Endothelial cell of umbilical vein (primary cell): ENCODE measurements at regions not wholly inside any gene's neighbourhood (a gene's known extent, or its start where the extent isn't known, plus 50 kb on each side); places are given as distances from the start of the nearest gene placed in this dataset.

Source experiments
- BruUV-seq: library from RNA; stranded (reverse); fragments of 400-500 nt; replicated peaks from 2 replicates; lab custom pipeline; 2021; lab: Mats Ljungman, UMichigan
- CTCF ChIA-PET: fragments of 300-600, 350-600 bp; sonication (Branson Sonifier 250); formaldehyde crosslinking; loops from one replicate; lab custom pipeline; 2021; ENCODE audit warnings: antibody characterized with exemption, inconsistent platforms; lab: Charles Lee
- POLR2A ChIA-PET: fragments of 300-600, 350-600 bp; sonication (Branson Sonifier 250); formaldehyde crosslinking; loops from one replicate; lab custom pipeline; 2021; ENCODE audit warnings: antibody characterized with exemption, inconsistent platforms; lab: Charles Lee
- DNase-seq: peaks from one replicate; pipeline ENCODE4 v3.0.0-alpha.2; 2011; ENCODE audit warnings: low read depth, low spot score
- FAIRE-seq: peaks from 2 replicates; lab custom pipeline; 2011; peaks lifted over from hg19 to GRCh38; lab: Jason Lieb, UNC
- H2AFZ ChIP-seq: 2 replicates; pipeline ENCODE4 v1.6.0; 2012; ENCODE audit warnings: low read depth, low read length, control low read depth, inconsistent platforms
- H3K27ac ChIP-seq: 2 replicates; pipeline ENCODE4 v1.5.1; 2011; ENCODE audit warnings: low read depth, mild to moderate bottlenecking, control low read depth, low read length, moderate library complexity; ENCODE audit not compliant: insufficient read depth
- H3K27me3 ChIP-seq, 2 experiments: 2 replicates each; pipeline versions ENCODE4 v1.6.0 to v1.6.1; 2011; ENCODE audit warnings: low read length in 2 of 2, mixed read lengths in 1 of 2; ENCODE audit not compliant: control insufficient read depth in 2 of 2, insufficient read depth in 2 of 2
- H3K36me3 ChIP-seq, 2 experiments: 2 replicates in 1 of 2; 3 replicates in 1 of 2; pipeline ENCODE4 v1.5.1; 2011; ENCODE audit warnings: low read length in 2 of 2, mild to moderate bottlenecking in 1 of 2, moderate library complexity in 1 of 2; ENCODE audit not compliant: control insufficient read depth in 2 of 2, insufficient read depth in 2 of 2; ENCODE audit errors: extremely low read depth in 1 of 2
- H3K4me1 ChIP-seq: 3 replicates; pipeline ENCODE4 v1.5.1; 2011; ENCODE audit warnings: mild to moderate bottlenecking, low read length; ENCODE audit not compliant: control insufficient read depth, insufficient read depth; ENCODE audit errors: extremely low read depth
- H3K4me2 ChIP-seq: 2 replicates; pipeline ENCODE4 v1.6.1; 2011; ENCODE audit warnings: low read length, control low read depth, mixed read lengths; ENCODE audit not compliant: insufficient read depth
- H3K4me3 ChIP-seq, 3 experiments: fragments of 200-600 bp in 1 of 3; sonication (generic), shearing (Covaris generic) in 1 of 3; replicated peaks in 1 of 3; 2 replicates each; pipeline ENCODE4 v1.5.1; 2011 to 2016; ENCODE audit warnings: control low read depth in 3 of 3, low read length in 3 of 3, mild to moderate bottlenecking in 2 of 3, inconsistent platforms in 1 of 3, low read depth in 1 of 3, moderate library complexity in 1 of 3; ENCODE audit not compliant: insufficient read depth in 1 of 3
- H3K79me2 ChIP-seq: 2 replicates; pipeline ENCODE4 v1.6.0; 2012; ENCODE audit warnings: low read length, inconsistent platforms; ENCODE audit not compliant: control insufficient read depth, insufficient read depth
- H3K9ac ChIP-seq: replicated peaks from 2 replicates; pipeline ENCODE3; 2011; ENCODE audit warnings: low read length, control low read depth; ENCODE audit not compliant: insufficient read depth; ENCODE audit errors: extremely low read depth
- H3K9me1 ChIP-seq: replicated peaks from 3 replicates; pipeline ENCODE4 v1.6.0; 2011; ENCODE audit warnings: mild to moderate bottlenecking, low read length; ENCODE audit not compliant: control insufficient read depth, insufficient read depth; ENCODE audit errors: extremely low read depth
- H3K9me3 ChIP-seq: replicated peaks from 2 replicates; pipeline ENCODE4 v1.5.1; 2012; ENCODE audit warnings: low read length, inconsistent platforms; ENCODE audit not compliant: control insufficient read depth, insufficient read depth
- H4K20me1 ChIP-seq: replicated peaks from 2 replicates; pipeline ENCODE3; 2011; ENCODE audit warnings: mild to moderate bottlenecking, low read length; ENCODE audit not compliant: control insufficient read depth, insufficient read depth; ENCODE audit errors: extremely low read depth
- EZH2 ChIP-seq: IDR thresholded peaks from 2 replicates; pipeline ENCODE4 v1.6.1; 2012; ENCODE audit warnings: borderline replicate concordance, low read depth, mild to moderate bottlenecking, moderate library complexity, low read length, inconsistent platforms; ENCODE audit not compliant: severe bottlenecking
- FOS ChIP-seq: IDR thresholded peaks from 2 replicates; pipeline ENCODE4 v1.6.1; 2011; ENCODE audit warnings: mild to moderate bottlenecking, low read length, moderate library complexity, borderline replicate concordance; ENCODE audit not compliant: insufficient read depth
- GATA2 ChIP-seq: IDR thresholded peaks from 2 replicates; pipeline ENCODE4 v1.7.0; 2011; ENCODE audit warnings: low read depth, mild to moderate bottlenecking, moderate library complexity, mixed read lengths, low read length; ENCODE audit not compliant: insufficient read length, insufficient read depth
- JUN ChIP-seq: IDR thresholded peaks from 2 replicates; pipeline ENCODE4 v1.6.1; 2011; ENCODE audit warnings: borderline replicate concordance, low read depth; ENCODE audit not compliant: insufficient read length, insufficient read depth
- MYC ChIP-seq: IDR thresholded peaks from one replicate; pipeline ENCODE4 v1.6.1; 2011; ENCODE audit warnings: mild to moderate bottlenecking, low read depth, low read length
- POLR2A ChIP-seq: IDR thresholded peaks from 2 replicates; pipeline ENCODE4 v1.6.1; 2012; ENCODE audit warnings: low read depth, mild to moderate bottlenecking, control low read depth, low read length
- POLR2AphosphoS5 ChIP-seq: IDR thresholded peaks from 2 replicates; pipeline ENCODE4 v1.6.1; 2012; ENCODE audit warnings: low read depth, mild to moderate bottlenecking, control low read depth, low read length, moderate library complexity; ENCODE audit not compliant: insufficient read depth
- dilution Hi-C: fragments of 300-500 bp; cut with MboI; formaldehyde crosslinking; loops from one replicate; pipeline ENCODE4 v1.15.0; 2019; ENCODE audit warnings: low sequenced_read_pairs; ENCODE audit not compliant: extremely low pct_ligation_motif_present
- intact Hi-C: fragments of 100-400 bp; cut with micrococcal nuclease; formaldehyde crosslinking; loops from one replicate; pipeline ENCODE4 v1.10.0; 2022
- TF ChIP-seq, protein P1 (sequence below): IDR thresholded peaks from 2 replicates; pipeline ENCODE4 v1.6.1; 2011; ENCODE audit not compliant: insufficient read depth, insufficient read length
- TF ChIP-seq, protein P2 (sequence below), 2 donors: IDR thresholded peaks; 1 replicate in 1 of 2; 2 replicates in 1 of 2; pipeline ENCODE4 v1.5.1; 2011; ENCODE audit warnings: low read length in 2 of 2, mild to moderate bottlenecking in 2 of 2, moderate library complexity in 2 of 2, control low read depth in 1 of 2, inconsistent platforms in 1 of 2, low read depth in 1 of 2; ENCODE audit not compliant: insufficient read depth in 1 of 2; ENCODE audit errors: extremely low read depth in 1 of 2

DNA sequence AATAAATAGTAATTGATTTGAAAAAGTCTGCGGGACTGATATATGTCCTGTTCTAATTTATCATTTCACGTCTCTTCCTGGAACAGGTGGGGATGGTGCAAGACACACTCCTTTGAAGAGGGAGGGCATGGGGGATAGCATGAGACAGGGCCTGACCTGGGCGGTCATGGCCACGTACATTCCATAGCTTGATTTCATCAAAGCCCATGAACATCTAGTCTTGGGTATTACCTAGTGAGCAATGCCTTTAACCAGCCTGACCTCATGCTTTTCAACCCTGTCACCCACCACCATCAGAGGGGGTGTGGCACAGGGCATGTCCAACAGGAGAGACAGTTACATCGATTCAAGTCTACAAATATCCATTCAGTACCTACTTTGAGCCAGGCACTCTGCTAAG lies 52.3 kb upstream of the HOPX start:
- H3K9me1 ChIP-seq, result no peaks in the 10 kb centered on the region
- H3K4me3 ChIP-seq, result no peak overlapping the region
- no peaks in the 10 kb centered on the region for H3K27me3 ChIP-seq
- no TSS peak for BruUV-seq
- FAIRE-seq (no peak), DNase-seq (no peak)
- H3K9ac ChIP-seq, result no peak overlapping the region
- TF ChIP-seq EZH2 (no peak), MYC (no peak), GATA2 (no peak), POLR2A (no peak), POLR2AphosphoS5 (no peak), JUN (no peak), FOS (no peak)
- TF ChIP-seq, protein P1, sequence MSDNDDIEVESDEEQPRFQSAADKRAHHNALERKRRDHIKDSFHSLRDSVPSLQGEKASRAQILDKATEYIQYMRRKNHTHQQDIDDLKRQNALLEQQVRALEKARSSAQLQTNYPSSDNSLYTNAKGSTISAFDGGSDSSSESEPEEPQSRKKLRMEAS, result no peak
- TF ChIP-seq, protein P2, sequence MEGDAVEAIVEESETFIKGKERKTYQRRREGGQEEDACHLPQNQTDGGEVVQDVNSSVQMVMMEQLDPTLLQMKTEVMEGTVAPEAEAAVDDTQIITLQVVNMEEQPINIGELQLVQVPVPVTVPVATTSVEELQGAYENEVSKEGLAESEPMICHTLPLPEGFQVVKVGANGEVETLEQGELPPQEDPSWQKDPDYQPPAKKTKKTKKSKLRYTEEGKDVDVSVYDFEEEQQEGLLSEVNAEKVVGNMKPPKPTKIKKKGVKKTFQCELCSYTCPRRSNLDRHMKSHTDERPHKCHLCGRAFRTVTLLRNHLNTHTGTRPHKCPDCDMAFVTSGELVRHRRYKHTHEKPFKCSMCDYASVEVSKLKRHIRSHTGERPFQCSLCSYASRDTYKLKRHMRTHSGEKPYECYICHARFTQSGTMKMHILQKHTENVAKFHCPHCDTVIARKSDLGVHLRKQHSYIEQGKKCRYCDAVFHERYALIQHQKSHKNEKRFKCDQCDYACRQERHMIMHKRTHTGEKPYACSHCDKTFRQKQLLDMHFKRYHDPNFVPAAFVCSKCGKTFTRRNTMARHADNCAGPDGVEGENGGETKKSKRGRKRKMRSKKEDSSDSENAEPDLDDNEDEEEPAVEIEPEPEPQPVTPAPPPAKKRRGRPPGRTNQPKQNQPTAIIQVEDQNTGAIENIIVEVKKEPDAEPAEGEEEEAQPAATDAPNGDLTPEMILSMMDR (IDR thresholded peaks at IDR 0.05; ENCODE audit: extremely low read depth in 1 of 2, insufficient read depth in 1 of 2, low read depth in 1 of 2, low read length in 2 of 2), result no peak
- no peaks in the 10 kb centered on the region for H3K36me3 ChIP-seq
- H3K4me1 ChIP-seq, result no peaks in the 10 kb centered on the region
- CTCF ChIA-PET, result no interaction called here
- POLR2A ChIA-PET, result no interaction called here
- H3K79me2 ChIP-seq, result no peaks in the 10 kb centered on the region
- dilution Hi-C loops (no loop called here), intact Hi-C loops (no loop called here)
- no peaks in the 10 kb centered on the region for H3K9me3 ChIP-seq
- no peaks in the 10 kb centered on the region for H4K20me1 ChIP-seq
- no peak overlapping the region for H3K4me2 ChIP-seq
- H2AFZ ChIP-seq, result no peak overlapping the region
- no peak overlapping the region for H3K27ac ChIP-seq
